ENCODE measurements at regions not wholly inside any gene's neighbourhood (a gene's known extent, or its start where the extent isn't known, plus 50 kb on each side); places are given as distances from the start of the nearest gene placed in this dataset.

- 33% methylated on average over 1 of the region's 1 CpG for WGBS (ENCODE audit: insufficient coverage, low coverage, low lambda C conversion rate, missing lambda C conversion rate)
- intact Hi-C loops (cut with DNase I): no loop called here
- H3K36me3 ChIP-seq: no peaks in the 10 kb centered on the region
- no peaks in the 10 kb centered on the region for H3K4me1 ChIP-seq
- H3K4me3 ChIP-seq: no peak overlapping the region
- H3K9me3 ChIP-seq: no peaks in the 10 kb centered on the region
- H3K27ac ChIP-seq: no peak overlapping the region
- no peak for ATAC-seq
- TF ChIP-seq CTCF (IDR thresholded peaks at IDR 0.05) (no peak), POLR2A (IDR thresholded peaks at IDR 0.05) (no peak)
- no peak for DNase-seq
- H3K27me3 ChIP-seq: no peaks in the 10 kb centered on the region
These were observed 401.6 kb downstream of the NR2F1-AS1 start for GRCh38 chr5:93179466-93179865.

DNA sequence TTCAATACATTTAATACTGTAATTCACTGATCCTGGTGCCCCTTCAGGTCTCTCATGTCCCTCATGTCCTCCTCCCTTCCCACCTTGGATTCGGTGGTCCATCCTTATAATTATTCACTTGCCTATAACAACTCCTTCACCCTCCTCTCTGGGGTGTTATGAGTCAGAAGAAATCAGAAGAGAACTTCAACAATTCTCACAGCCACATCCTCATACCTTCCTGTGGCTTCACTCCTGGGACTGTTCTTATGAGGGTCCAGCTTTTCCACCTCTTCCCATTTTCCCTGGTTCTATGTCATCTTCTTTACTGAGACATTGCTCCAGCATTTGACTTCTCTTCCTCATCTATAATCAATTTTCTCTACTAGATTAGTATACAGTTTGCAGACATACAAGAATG is 406.1 kb downstream of the NR2F1-AS1 start:
- 77% methylated on average over 1 of the region's 1 CpG for WGBS (ENCODE audit: insufficient coverage, low coverage, low lambda C conversion rate, missing lambda C conversion rate)
- intact Hi-C loops (cut with DNase I): no loop called here
- Histone ChIP-seq H3K9me3 (no peaks in the 10 kb centered on the region), H3K27ac (no peak overlapping the region), H3K4me1 (no peaks in the 10 kb centered on the region), H3K27me3 (no peaks in the 10 kb centered on the region), H3K4me3 (no peak overlapping the region), H3K36me3 (no peaks in the 10 kb centered on the region)
- ATAC-seq: no peak
- DNase-seq: no peak
- no peak for TF ChIP-seq CTCF (IDR thresholded peaks at IDR 0.05)
- no peak for TF ChIP-seq POLR2A (IDR thresholded peaks at IDR 0.05)

DNA sequence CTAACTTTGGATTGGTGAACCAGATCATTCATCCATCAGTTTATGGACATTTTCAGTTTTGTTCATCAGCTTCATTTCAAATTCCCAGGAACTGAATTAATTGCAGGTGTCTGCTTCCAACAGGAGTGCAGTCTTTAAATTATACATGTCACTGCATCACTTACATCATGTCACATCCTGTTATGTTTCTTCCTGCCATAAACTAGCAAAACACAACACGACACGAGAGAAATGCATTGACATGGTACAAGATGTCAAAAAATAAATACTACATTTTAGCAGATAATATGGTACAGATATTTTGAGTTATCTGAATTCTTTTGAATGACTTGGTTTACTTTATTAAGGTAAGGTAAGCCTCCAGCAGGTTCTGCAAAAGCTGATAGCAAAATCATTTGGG is 415.5 kb downstream of the NR2F1-AS1 start:
- no peaks in the 10 kb centered on the region for H3K36me3 ChIP-seq
- intact Hi-C loops (cut with DNase I): no loop called here
- no peaks in the 10 kb centered on the region for H3K9me3 ChIP-seq
- ATAC-seq (no peak), DNase-seq (no peak)
- WGBS (ENCODE audit: insufficient coverage, low coverage, low lambda C conversion rate, missing lambda C conversion rate): 47% methylated on average over 2 of the region's 2 CpGs
- TF ChIP-seq POLR2A (IDR thresholded peaks at IDR 0.05): no peak
- no peak for TF ChIP-seq CTCF (IDR thresholded peaks at IDR 0.05)
- no peaks in the 10 kb centered on the region for H3K4me1 ChIP-seq
- H3K27me3 ChIP-seq: no peaks in the 10 kb centered on the region
- H3K27ac ChIP-seq: no peak overlapping the region
- no peak overlapping the region for H3K4me3 ChIP-seq

- Histone ChIP-seq H3K27ac (no peak overlapping the region), H3K36me3 (no peaks in the 10 kb centered on the region), H3K4me3 (no peak overlapping the region), H3K4me1 (no peaks in the 10 kb centered on the region), H3K27me3 (no peaks in the 10 kb centered on the region), H3K9me3 (no peaks in the 10 kb centered on the region)
- ATAC-seq (no peak), DNase-seq (no peak)
- intact Hi-C loops (cut with DNase I): no loop called here
- TF ChIP-seq CTCF (IDR thresholded peaks at IDR 0.05) (no peak), POLR2A (IDR thresholded peaks at IDR 0.05) (no peak)
- WGBS (ENCODE audit: insufficient coverage, low coverage, low lambda C conversion rate, missing lambda C conversion rate): 51% methylated on average over 2 of the region's 2 CpGs
These were observed 416.3 kb downstream of the NR2F1-AS1 start for GRCh38 chr5:93164690-93165089.

GRCh38 chr5:93163010-93163663 is 417.9 kb downstream of the NR2F1-AS1 start:
- H3K27ac ChIP-seq: peak overlapping the region in 2 of 3 donors; percentile 40 to 72
- no peaks in the 10 kb centered on the region for H3K9me3 ChIP-seq
- no peak for TF ChIP-seq POLR2A (IDR thresholded peaks at IDR 0.05)
- no peak for TF ChIP-seq CTCF (IDR thresholded peaks at IDR 0.05)
- H3K4me3 ChIP-seq: no peak overlapping the region
- H3K27me3 ChIP-seq: no peaks in the 10 kb centered on the region
- H3K4me1 ChIP-seq: no peaks in the 10 kb centered on the region
- intact Hi-C loops (cut with DNase I): no loop called here
- H3K36me3 ChIP-seq: no peaks in the 10 kb centered on the region
- DNase-seq (no peak), ATAC-seq (peak in 2 of 4 donors; percentile 57 to 73)
